Endometrial microvascular endothelial cells (primary cell): ENCODE measurements at regions not wholly inside any gene's neighbourhood (a gene's known extent, or its start where the extent isn't known, plus 50 kb on each side); places are given as distances from the start of the nearest gene placed in this dataset.
"Not testable (repeated sequence)": the region's sequence is repeated elsewhere in the genome, so short reads cannot be mapped to it uniquely, and the experiment has no call there.

ENCODE experiments used
- in situ Hi-C: cut with HindIII; loops from 2 replicates; pipeline ENCODE4 v1.10.0; 2017; ENCODE audit warnings: low sequenced_read_pairs, low pct_unique_long_range_greater_than_20kb; ENCODE audit errors: inconsistent ontology term

DNA sequence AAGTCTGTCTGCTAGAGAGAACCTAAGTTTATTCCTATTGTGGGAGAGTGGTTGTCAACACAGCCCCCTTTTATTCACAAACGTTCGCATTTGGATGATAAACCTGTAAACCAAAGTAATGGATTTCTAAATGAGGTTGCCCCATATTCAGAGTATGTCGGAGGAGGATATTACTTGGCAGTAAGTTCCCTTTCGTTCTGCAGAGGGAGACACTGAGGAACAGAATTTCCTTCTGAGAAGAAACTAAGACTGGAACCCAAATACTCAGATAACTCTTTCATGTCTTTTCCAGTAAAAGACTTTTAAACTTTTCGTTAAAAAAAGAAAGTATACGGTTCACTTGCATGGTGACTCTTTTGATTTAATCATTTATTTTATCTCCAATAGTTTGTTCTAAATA, 754.6 kb upstream of the MMS22L start:
- in situ Hi-C loops: no loop called here

DNA sequence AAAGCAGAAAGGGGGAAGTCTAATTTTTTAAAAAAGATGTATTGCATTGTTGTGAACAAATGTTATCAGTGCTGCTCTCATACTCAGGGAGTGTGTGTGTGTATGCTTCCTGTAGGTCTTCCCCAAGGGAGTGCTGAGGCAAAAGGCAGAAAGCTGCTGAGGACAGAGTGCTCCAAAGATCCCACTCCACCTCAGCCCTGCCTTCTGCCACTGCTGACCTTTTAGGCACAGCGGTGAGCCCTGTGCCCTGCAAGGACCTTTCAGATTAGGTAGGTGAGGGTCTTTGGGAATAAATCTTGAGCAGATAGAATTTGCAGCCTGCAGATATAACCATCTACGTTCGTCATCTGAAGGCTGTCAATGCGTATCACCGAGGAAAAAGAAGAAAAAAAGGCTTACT, 756.4 kb upstream of the MMS22L start:
- in situ Hi-C loops: no loop called here

GRCh38 chr6:98039904-98040607, 757.0 kb upstream of the MMS22L start:
- in situ Hi-C loops: no loop called here

GRCh38 chr6:98041056-98041455, 758.0 kb upstream of the MMS22L start:
- in situ Hi-C loops: no loop called here

DNA sequence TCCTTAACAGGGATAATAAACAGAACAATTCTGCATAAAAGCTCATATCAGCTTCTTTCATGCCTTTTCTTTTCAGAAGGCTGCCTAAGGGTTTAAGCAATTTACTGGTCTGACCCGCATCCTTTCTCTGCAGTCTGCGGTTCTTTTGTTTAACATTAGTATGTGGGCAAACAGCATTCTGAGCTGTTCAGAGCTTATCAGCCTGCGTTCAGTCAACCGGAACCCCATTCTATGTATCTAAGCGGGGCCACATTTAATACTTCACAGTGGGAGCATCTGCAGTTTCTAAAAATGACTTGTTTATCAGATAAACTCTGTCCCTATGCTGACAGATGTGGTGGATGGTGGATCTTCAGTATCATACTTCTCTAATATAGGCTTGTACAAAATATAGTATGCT, 758.9 kb upstream of the MMS22L start:
- in situ Hi-C loops: no loop called here

GRCh38 chr6:98044151-98044561, 761.1 kb upstream of the MMS22L start:
- in situ Hi-C loops: no loop called here

- in situ Hi-C loops: no loop called here
Measured at GRCh38 chr6:98044791-98045470, 761.9 kb upstream of the MMS22L start.

DNA sequence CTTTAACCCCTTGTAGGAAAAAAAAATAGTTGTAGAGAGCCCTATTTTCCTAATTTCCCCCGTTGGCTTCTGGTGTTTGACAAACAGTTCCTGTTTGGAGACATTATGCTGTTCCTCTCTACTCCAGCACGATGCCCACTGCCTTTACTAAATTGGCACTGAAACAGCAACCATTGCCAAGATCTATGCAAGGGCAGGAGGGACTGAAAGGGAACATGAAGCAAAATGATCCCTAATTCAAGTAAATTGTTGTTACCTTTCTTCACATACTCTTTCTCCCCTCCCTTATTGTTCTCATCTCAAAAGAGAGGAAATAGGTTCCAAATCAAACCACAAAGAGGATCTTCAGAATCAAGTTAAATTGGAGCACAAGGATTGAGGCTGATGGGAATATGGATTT, 764.1 kb upstream of the MMS22L start:
- in situ Hi-C loops: no loop called here

DNA sequence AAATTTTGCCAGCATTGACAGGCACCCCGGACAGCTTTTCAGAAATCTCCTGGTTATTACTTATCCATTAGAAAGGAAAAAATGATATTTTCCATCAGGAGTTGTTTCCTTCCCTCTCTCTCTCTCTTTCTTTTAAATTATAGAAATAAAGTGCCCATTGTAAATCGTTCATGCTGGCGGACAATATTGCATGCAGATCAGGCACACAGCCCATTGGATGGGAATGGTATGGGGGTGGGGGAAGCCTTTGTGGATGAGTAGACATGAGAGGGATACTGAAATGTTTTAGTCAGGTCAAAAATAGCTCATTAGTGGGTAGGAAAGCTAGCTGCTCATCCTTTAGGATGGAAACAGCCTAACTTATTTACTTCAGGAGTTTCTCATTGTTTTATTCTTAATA, 764.9 kb upstream of the MMS22L start:
- in situ Hi-C loops: no loop called here

DNA sequence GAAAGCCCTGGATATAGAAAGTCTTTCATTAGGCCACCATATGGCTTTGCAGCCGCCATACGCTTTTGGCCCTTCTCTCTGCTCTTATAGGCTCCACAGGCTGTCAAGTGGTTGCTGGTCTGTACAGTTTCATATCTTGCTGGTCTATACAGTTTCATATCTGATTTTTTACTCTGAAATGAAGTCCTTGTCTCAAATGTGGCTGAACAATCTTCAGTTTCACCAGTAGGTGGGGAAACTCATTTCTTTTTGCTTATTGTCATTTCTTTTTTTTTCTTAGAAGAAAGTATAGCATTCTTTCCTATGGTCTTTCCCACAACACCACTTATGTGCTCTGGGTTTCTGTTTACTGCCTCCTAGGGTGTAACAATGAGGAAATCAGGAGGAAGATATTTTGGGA, 771.4 kb upstream of the MMS22L start:
- in situ Hi-C loops: no loop called here

DNA sequence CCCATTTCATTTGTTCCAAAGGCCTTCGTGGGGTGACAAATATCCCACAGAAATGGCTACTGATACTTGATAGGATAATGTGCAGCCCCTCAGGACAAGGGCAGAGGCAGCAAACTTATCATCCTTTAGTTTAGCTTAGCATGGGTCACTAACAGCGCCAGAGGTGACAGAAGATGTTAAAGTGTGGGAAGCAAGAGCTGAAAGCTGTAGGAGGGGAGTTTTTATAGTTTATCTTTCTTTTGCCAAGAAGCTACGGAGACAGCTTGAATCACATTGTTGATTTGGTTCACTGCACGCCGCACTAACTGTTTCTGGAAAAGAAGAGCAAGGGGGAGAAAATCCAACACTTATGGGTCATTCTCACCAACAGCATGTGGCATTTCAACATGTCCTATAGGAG, 773.9 kb upstream of the MMS22L start:
- in situ Hi-C loops: no loop called here

- in situ Hi-C loops: no loop called here
Measured at GRCh38 chr6:98067375-98067774, 767.0 kb upstream of the POU3F2 start.

GRCh38 chr6:98088537-98088936, 745.8 kb upstream of the POU3F2 start:
- in situ Hi-C loops: not testable (repeated sequence)

- in situ Hi-C loops: no loop called here
Measured at GRCh38 chr6:98092331-98092730, 742.0 kb upstream of the POU3F2 start.

DNA sequence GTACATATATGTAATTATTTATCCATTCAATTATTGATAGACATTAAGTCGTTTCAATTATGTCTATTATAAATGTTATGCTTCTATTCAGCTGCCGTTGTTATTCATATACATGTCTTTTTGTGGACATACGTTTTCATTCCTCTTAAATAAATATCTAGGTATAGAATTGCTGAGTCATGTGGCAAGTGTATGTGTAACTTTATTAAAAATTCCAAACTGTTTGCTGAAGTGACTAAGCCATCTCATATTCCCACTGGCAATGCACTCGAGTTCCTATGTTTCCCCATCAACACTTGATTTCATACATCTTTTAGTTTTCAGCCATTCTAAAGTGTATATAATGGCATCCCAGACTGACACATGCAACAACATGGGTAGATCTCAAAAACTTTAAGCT, 739.7 kb upstream of the POU3F2 start:
- in situ Hi-C loops: no loop called here

DNA sequence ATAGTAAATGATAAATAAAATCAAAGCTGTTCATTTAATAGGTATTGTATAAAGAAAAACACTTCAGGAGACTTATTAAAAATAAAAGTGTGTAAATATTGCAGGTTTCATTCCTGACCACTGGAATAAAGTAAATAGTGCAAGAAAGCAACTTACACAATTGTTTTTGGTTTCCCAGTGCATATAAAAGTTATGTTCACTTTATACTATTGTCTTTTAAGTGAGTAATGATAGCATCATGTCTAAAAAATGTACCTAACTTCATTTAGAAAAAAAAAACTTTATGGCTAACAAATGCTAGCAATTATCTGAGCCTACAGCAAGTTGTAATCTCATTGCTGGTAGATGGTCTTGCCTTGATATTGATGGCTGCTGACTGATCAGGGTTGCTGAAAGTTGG, 726.6 kb upstream of the POU3F2 start:
- in situ Hi-C loops: no loop called here

DNA sequence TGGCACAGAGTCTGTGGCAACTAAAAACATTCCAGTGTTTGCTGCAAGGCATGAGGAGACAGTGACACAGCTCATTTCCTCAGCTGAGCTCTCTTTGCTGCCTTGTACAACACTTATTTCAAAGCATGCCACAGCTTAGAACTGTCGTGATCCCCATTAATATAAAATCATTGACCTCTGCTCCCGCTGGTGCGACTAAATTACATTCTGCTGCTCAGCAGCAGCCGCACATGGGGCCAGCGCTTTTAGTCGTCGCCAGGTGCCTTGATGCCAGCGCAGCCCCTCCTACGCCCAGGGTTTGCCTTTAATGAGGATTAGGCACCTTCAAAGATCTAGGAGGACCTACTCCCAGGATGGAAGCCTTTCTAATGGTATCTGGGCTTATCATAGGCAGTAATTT, 717.9 kb upstream of the POU3F2 start:
- in situ Hi-C loops: no loop called here

DNA sequence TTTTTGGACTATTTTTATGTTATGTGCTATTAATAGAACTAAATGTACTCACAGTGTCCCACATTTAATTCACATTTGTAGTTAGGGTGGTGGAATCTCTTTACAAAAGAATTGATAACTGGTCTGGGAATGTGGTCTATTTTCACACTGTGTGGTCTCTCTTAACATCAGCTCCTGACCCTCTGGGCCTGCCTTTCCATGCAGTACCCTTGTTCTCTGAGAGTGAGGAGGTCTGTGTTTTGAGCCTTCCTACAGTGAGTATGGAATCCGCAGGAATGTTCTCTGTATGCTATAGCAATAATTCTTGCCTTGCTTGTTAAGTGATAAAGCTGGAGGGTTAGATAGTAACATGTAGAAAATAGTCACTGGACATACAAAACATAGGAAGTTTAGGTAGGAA, 717.3 kb upstream of the POU3F2 start:
- in situ Hi-C loops: no loop called here

DNA sequence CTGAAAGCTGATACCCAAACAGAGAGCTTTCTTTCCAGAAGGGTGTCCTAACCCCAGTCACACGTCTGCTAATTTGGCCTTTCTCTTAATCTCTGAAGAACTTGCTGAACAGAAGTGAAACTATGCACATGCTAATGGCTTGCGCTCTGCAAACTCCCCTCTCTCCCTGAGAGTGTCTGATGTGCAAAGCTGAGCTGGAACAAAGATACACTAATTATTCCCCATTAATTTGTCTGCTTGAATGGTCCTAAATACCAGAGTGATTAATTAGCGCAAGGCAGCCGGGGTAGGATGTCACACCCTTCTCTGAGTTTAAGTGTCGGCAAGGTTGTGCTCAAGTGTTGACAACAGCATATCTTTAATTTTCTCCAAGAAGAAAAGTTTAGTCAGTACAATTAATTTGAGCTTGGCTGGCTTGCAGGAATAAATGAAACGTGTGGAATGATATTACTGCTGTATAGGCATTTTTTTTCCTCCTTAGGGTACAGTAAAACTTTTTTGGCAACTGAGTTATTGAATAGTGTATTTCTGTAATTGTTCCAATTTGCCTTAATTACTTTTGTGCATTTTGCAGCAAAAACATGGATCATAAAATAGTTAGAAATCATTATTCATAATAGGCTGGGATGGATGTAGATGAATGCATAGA, 715.9 kb upstream of the POU3F2 start:
- in situ Hi-C loops: no loop called here

DNA sequence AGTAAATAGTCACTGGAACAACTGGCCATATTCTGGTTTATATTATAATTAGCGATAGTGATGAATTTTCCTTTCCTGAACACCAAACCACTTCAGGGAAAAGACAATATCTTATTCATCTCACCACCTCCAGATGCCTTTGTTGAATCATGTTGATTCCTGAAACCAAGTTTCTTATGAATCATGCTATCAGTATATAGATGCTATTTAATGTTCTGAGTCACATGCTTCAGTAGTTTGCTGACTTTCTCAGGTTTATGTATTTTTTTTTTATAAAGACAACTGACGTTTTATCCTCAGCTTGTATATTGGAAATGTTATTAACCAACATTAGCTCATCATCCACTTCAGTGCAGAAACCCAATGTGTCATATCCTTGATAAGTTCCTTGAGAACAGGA, 710.2 kb upstream of the POU3F2 start:
- in situ Hi-C loops: no loop called here
